OCI-LY1 (cell line): ENCODE measurements at regions not wholly inside any gene's neighbourhood (a gene's known extent, or its start where the extent isn't known, plus 50 kb on each side); places are given as distances from the start of the nearest gene placed in this dataset.

Source experiments
- H2AFZ ChIP-seq: fragments of 200-600 bp; sonication (generic), shearing (Covaris generic); 2 replicates; pipeline ENCODE4 v1.6.0; 2014; ENCODE audit warnings: antibody characterized with exemption, mild to moderate bottlenecking, low read length
- H3F3A ChIP-seq: fragments of 200-600 bp; sonication (generic), shearing (Covaris generic); 2 replicates; pipeline ENCODE4 v1.6.0; 2014; ENCODE audit warnings: mild to moderate bottlenecking, antibody characterized with exemption, low read length, moderate library complexity; ENCODE audit not compliant: insufficient read depth
- H3K27ac ChIP-seq: fragments of 200-600 bp; sonication (generic); 2 replicates; pipeline ENCODE4 v1.5.1; 2014; ENCODE audit warnings: low read length, mixed run types, mild to moderate bottlenecking, low read depth; ENCODE audit not compliant: poor library complexity, severe bottlenecking
- H3K27me3 ChIP-seq: fragments of 200-600 bp; sonication (generic); 2 replicates; pipeline ENCODE4 v1.6.0; 2014; ENCODE audit warnings: antibody characterized with exemption, mild to moderate bottlenecking, low read length, moderate library complexity; ENCODE audit not compliant: insufficient read depth
- H3K36me3 ChIP-seq: fragments of 200-600 bp; sonication (generic); 2 replicates; pipeline ENCODE4 v1.6.1; 2014; ENCODE audit warnings: mild to moderate bottlenecking, antibody characterized with exemption, low read length, moderate library complexity, mixed read lengths; ENCODE audit not compliant: insufficient read depth
- H3K4me1 ChIP-seq: fragments of 200-600 bp; sonication (generic); 2 replicates; pipeline ENCODE4 v1.5.1; 2014; ENCODE audit warnings: mild to moderate bottlenecking, low read length, moderate library complexity; ENCODE audit not compliant: insufficient read depth, severe bottlenecking
- H3K4me2 ChIP-seq: fragments of 200-600 bp; sonication (generic), shearing (Covaris generic); 2 replicates; pipeline ENCODE4 v1.6.1; 2014; ENCODE audit warnings: low read length
- H3K4me3 ChIP-seq: fragments of 200-600 bp; sonication (generic); 2 replicates; pipeline ENCODE4 v1.5.1; 2014; ENCODE audit warnings: low read length, low read depth, mild to moderate bottlenecking, mixed read lengths; ENCODE audit not compliant: poor library complexity, severe bottlenecking
- H3K79me2 ChIP-seq: fragments of 200-600 bp; shearing (Covaris generic); 2 replicates; pipeline ENCODE4 v1.6.1; 2016; ENCODE audit warnings: mixed run types, low read length, mixed read lengths; ENCODE audit not compliant: insufficient read depth
- H3K9ac ChIP-seq: fragments of 200-600 bp; sonication (generic), shearing (Covaris generic); 2 replicates; pipeline ENCODE4 v1.6.1; 2014; ENCODE audit warnings: mild to moderate bottlenecking, low read length, mixed read lengths
- H3K9me2 ChIP-seq: fragments of 200-600 bp; sonication (generic), shearing (Covaris generic); 2 replicates; pipeline ENCODE4 v1.6.1; 2014; ENCODE audit warnings: low read depth, mild to moderate bottlenecking, low read length, mixed read lengths
- H3K9me3 ChIP-seq: fragments of 200-600 bp; shearing (Covaris generic); 2 replicates; pipeline ENCODE4 v1.6.1; 2014; ENCODE audit warnings: low read length, mixed read lengths
- H4K20me1 ChIP-seq: fragments of 200-600 bp; sonication (generic), shearing (Covaris generic); 2 replicates; pipeline ENCODE4 v1.6.0; 2016; ENCODE audit warnings: mild to moderate bottlenecking, low read length; ENCODE audit not compliant: insufficient read depth
- CTCF ChIP-seq: fragments of 200-600 bp; sonication (generic), shearing (Covaris generic); IDR thresholded peaks from 2 replicates; pipeline ENCODE4 v1.5.1; 2017; ENCODE audit warnings: mild to moderate bottlenecking, antibody characterized with exemption, low read length, moderate library complexity, mixed read lengths
- EZH2 ChIP-seq: fragments of 200-600 bp; sonication (generic), shearing (Covaris generic); IDR thresholded peaks from 2 replicates; pipeline ENCODE4 v1.8.0; 2017; ENCODE audit warnings: borderline replicate concordance, mixed run types, mild to moderate bottlenecking, antibody characterized with exemption, low read length, moderate library complexity, mixed read lengths

GRCh38 chr11:127625402-127625801 lies 624.8 kb upstream of the KIRREL3 start:
- H3K79me2 ChIP-seq = no peaks in the 10 kb centered on the region
- no peak overlapping the region for H3K9ac ChIP-seq
- no peak for TF ChIP-seq EZH2
- no peak for TF ChIP-seq CTCF

GRCh38 chr11:127624306-127624856 lies 623.8 kb upstream of the KIRREL3 start:
- Histone ChIP-seq H3K27ac (no peak overlapping the region), H4K20me1 (no peaks in the 10 kb centered on the region), H3K9ac (no peak overlapping the region), H3K27me3 (no peaks in the 10 kb centered on the region), H3K4me3 (no peak overlapping the region), H3K9me2 (no peaks in the 10 kb centered on the region), H2AFZ (no peak overlapping the region), H3K4me2 (no peak overlapping the region), H3F3A (no peaks in the 10 kb centered on the region), H3K79me2 (no peaks in the 10 kb centered on the region), H3K36me3 (no peaks in the 10 kb centered on the region), H3K4me1 (no peaks in the 10 kb centered on the region), H3K9me3 (no peaks in the 10 kb centered on the region)
- TF ChIP-seq CTCF (no peak), EZH2 (no peak)

More at GRCh38 chr11:127625402-127625801, 624.8 kb upstream of the KIRREL3 start:
- Histone ChIP-seq H3K9me3 (no peaks in the 10 kb centered on the region), H3K27me3 (no peaks in the 10 kb centered on the region), H3K4me1 (no peaks in the 10 kb centered on the region), H3K36me3 (no peaks in the 10 kb centered on the region), H2AFZ (no peak overlapping the region), H3K4me2 (no peak overlapping the region), H3K9me2 (no peaks in the 10 kb centered on the region), H3F3A (no peaks in the 10 kb centered on the region), H3K4me3 (no peak overlapping the region), H4K20me1 (no peaks in the 10 kb centered on the region), H3K27ac (no peak overlapping the region)

- Histone ChIP-seq H2AFZ (no peak overlapping the region), H3K9me2 (no peaks in the 10 kb centered on the region), H3K27ac (no peak overlapping the region), H3K4me2 (no peak overlapping the region), H3F3A (no peaks in the 10 kb centered on the region), H4K20me1 (no peaks in the 10 kb centered on the region), H3K36me3 (no peaks in the 10 kb centered on the region), H3K4me3 (no peak overlapping the region), H3K4me1 (no peaks in the 10 kb centered on the region), H3K9me3 (no peaks in the 10 kb centered on the region), H3K9ac (no peak overlapping the region), H3K79me2 (no peaks in the 10 kb centered on the region), H3K27me3 (no peaks in the 10 kb centered on the region)
- no peak for TF ChIP-seq CTCF
- no peak for TF ChIP-seq EZH2
Observed at GRCh38 chr11:127622686-127623085, 622.1 kb upstream of the KIRREL3 start.
